Gastrocnemius medialis (tissue), 4 donors: ENCODE measurements at regions not wholly inside any gene's neighbourhood (a gene's known extent, or its start where the extent isn't known, plus 50 kb on each side); places are given as distances from the start of the nearest gene placed in this dataset.

Experiments
- CTCF ChIP-seq, 5 experiments: fragments of 450-650 bp in 3 of 5; fragments of 200-600 bp in 2 of 5; sonication (generic) in 2 of 5; IDR thresholded peaks in 4 of 5; conservative IDR thresholded peaks in 1 of 5; 1 replicate in 4 of 5; 2 replicates in 1 of 5; pipeline ENCODE4 v1.5.1; 2016 to 2019; ENCODE audit warnings: antibody characterized with exemption in 5 of 5, mild to moderate bottlenecking in 3 of 5, moderate library complexity in 3 of 5
- POLR2A ChIP-seq, 2 donors: fragments of 450-650 bp; IDR thresholded peaks; one replicate each; pipeline ENCODE4 v1.6.1; 2017; ENCODE audit warnings: antibody characterized with exemption in 2 of 2, mild to moderate bottlenecking in 2 of 2, moderate library complexity in 2 of 2

- TF ChIP-seq CTCF (IDR thresholded peaks at IDR 0.05 in 4 of 5, conservative IDR thresholded peaks at IDR 0.05 in 1 of 5) (no peak), POLR2A (IDR thresholded peaks at IDR 0.05) (no peak)
These were observed 57.3 kb upstream of the DAB2 start for GRCh38 chr5:39482098-39482497.
